DND-41 (cell line): ENCODE measurements at regions not wholly inside any gene's neighbourhood (a gene's known extent, or its start where the extent isn't known, plus 50 kb on each side); places are given as distances from the start of the nearest gene placed in this dataset.

Source experiments
- CTCF ChIP-seq: IDR thresholded peaks from 2 replicates; pipeline ENCODE4 v1.5.1; 2012; ENCODE audit warnings: borderline replicate concordance, low read length, moderate library complexity, mild to moderate bottlenecking; ENCODE audit not compliant: poor library complexity, severe bottlenecking; ENCODE audit errors: extremely low read depth
- EZH2 ChIP-seq: IDR thresholded peaks from 3 replicates; pipeline ENCODE4 v1.6.1; 2012; ENCODE audit warnings: borderline replicate concordance, low read depth, mild to moderate bottlenecking, moderate library complexity, low read length, inconsistent platforms; ENCODE audit not compliant: severe bottlenecking

- TF ChIP-seq CTCF (no peak), EZH2 (no peak)
These were observed 764.1 kb upstream of the SLITRK6 start for GRCh38 chr13:86563308-86563707.
